ENCODE measurements at regions not wholly inside any gene's neighbourhood (a gene's known extent, or its start where the extent isn't known, plus 50 kb on each side); places are given as distances from the start of the nearest gene placed in this dataset.

GRCh38 chr7:48780862-48781261 lies 143.5 kb upstream of the CDC14C start (continued):
- TF ChIP-seq REST (IDR thresholded peaks at IDR 0.05; ENCODE audit: low read depth, low read length) (no peak), CHD2 (IDR thresholded peaks at IDR 0.05; ENCODE audit: low read length, partially characterized antibody) (no peak)

GRCh38 chr7:48781752-48782151 lies 142.6 kb upstream of the CDC14C start:
- no peaks in the 10 kb centered on the region for H3K27me3 ChIP-seq (ENCODE audit: insufficient read depth)
- no peak for DNase-seq
- H3K9ac ChIP-seq: no peak overlapping the region
- no peaks in the 10 kb centered on the region for H3F3A ChIP-seq (replicated peaks; ENCODE audit: insufficient read depth)
- H3K4me1 ChIP-seq (ENCODE audit: control insufficient read depth in 1 of 2, insufficient read depth in 2 of 2, low read depth in 1 of 2, low read length in 1 of 2): no peaks in the 10 kb centered on the region
- ChIA-PET POLR2A (no interaction called here), CTCF (no interaction called here)
- no peak overlapping the region for H3K4me3 ChIP-seq (ENCODE audit: low read depth in 2 of 2, low read length in 1 of 2)
- no peak overlapping the region for H3K27ac ChIP-seq (ENCODE audit: low read depth in 2 of 2, low read length in 1 of 2)
- H3K79me2 ChIP-seq (ENCODE audit: insufficient read depth): no peaks in the 10 kb centered on the region
- no peak overlapping the region for H2AFZ ChIP-seq (ENCODE audit: low read depth)
- H3K36me3 ChIP-seq (replicated peaks in 1 of 2; ENCODE audit: control insufficient read depth in 1 of 2, insufficient read depth in 2 of 2, low read length in 1 of 2): no peaks in the 10 kb centered on the region
- no peaks in the 10 kb centered on the region for H4K20me1 ChIP-seq (ENCODE audit: insufficient read depth)
- TF ChIP-seq REST (IDR thresholded peaks at IDR 0.05; ENCODE audit: low read depth, low read length): no peak
- no peak for TF ChIP-seq FOXJ3 (CRISPR knock-in tag; IDR thresholded peaks at IDR 0.05)
- TF ChIP-seq, protein P1, sequence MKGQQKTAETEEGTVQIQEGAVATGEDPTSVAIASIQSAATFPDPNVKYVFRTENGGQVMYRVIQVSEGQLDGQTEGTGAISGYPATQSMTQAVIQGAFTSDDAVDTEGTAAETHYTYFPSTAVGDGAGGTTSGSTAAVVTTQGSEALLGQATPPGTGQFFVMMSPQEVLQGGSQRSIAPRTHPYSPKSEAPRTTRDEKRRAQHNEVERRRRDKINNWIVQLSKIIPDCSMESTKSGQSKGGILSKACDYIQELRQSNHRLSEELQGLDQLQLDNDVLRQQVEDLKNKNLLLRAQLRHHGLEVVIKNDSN (IDR thresholded peaks at IDR 0.05; ENCODE audit: borderline replicate concordance, low read depth): no peak
- TF ChIP-seq IRF3 (IDR thresholded peaks at IDR 0.05; ENCODE audit: low read depth, low read length): no peak
- no peak for TF ChIP-seq PBX3 (IDR thresholded peaks at IDR 0.05)
- no peak for TF ChIP-seq GABPA (IDR thresholded peaks at IDR 0.05; ENCODE audit: low read depth)
- no peak overlapping the region for H3K4me2 ChIP-seq
- whole genome bisulfite sequencing (ENCODE audit: low lambda C conversion rate): 2% methylated on average over 3 of the region's 3 CpGs
- H3K9me3 ChIP-seq: no peaks in the 10 kb centered on the region
- no peaks in the 10 kb centered on the region for H3K9me2 ChIP-seq

Measured in SK-N-SH (cell line).